ENCODE measurements at regions not wholly inside any gene's neighbourhood (a gene's known extent, or its start where the extent isn't known, plus 50 kb on each side); places are given as distances from the start of the nearest gene placed in this dataset.
"Not testable (repeated sequence)": the region's sequence is repeated elsewhere in the genome, so short reads cannot be mapped to it uniquely, and the experiment has no call there.

GRCh38 chr16:21375334-21375733, 97.2 kb upstream of the CRYM start:
- TF ChIP-seq, protein P1, sequence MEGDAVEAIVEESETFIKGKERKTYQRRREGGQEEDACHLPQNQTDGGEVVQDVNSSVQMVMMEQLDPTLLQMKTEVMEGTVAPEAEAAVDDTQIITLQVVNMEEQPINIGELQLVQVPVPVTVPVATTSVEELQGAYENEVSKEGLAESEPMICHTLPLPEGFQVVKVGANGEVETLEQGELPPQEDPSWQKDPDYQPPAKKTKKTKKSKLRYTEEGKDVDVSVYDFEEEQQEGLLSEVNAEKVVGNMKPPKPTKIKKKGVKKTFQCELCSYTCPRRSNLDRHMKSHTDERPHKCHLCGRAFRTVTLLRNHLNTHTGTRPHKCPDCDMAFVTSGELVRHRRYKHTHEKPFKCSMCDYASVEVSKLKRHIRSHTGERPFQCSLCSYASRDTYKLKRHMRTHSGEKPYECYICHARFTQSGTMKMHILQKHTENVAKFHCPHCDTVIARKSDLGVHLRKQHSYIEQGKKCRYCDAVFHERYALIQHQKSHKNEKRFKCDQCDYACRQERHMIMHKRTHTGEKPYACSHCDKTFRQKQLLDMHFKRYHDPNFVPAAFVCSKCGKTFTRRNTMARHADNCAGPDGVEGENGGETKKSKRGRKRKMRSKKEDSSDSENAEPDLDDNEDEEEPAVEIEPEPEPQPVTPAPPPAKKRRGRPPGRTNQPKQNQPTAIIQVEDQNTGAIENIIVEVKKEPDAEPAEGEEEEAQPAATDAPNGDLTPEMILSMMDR (IDR thresholded peaks at IDR 0.05; ENCODE audit: insufficient read depth, low read length, poor library complexity, severe bottlenecking), result not testable (repeated sequence)
- not testable (repeated sequence) for TF ChIP-seq EZH2phosphoT487 (conservative IDR thresholded peaks at IDR 0.05; ENCODE audit: low read length)
